IMR-90 (cell line): ENCODE measurements at regions not wholly inside any gene's neighbourhood (a gene's known extent, or its start where the extent isn't known, plus 50 kb on each side); places are given as distances from the start of the nearest gene placed in this dataset.

ENCODE experiments used
- ATAC-seq: fragments of 200-7000 bp; cut with Tn5 transposase; 2 replicates; pipeline ENCODE4 v1.9.1; 2020; ENCODE audit warnings: low read depth, mild to moderate bottlenecking, moderate library complexity
- BruUV-seq: library from RNA; stranded (reverse); fragments of 400-500 nt; replicated peaks from 2 replicates; lab custom pipeline; 2021; lab: Mats Ljungman, UMichigan
- CTCF ChIA-PET: fragments of 300-600 bp; formaldehyde crosslinking; extraction: SDS; loops from one replicate; lab custom pipeline; 2021; ENCODE audit warnings: antibody characterized with exemption; lab: Yijun Ruan, JAX
- POLR2A ChIA-PET: fragments of 300-600 bp; sonication (Branson Sonifier 250); formaldehyde crosslinking; loops from one replicate; lab custom pipeline; 2022; ENCODE audit warnings: antibody characterized with exemption; ENCODE audit not compliant: unreplicated experiment; lab: Charles Lee
- DNase-seq: peaks from one replicate; pipeline ENCODE4 v3.0.0; 2013
- H2AFZ ChIP-seq: replicated peaks from 2 replicates; pipeline ENCODE3; 2013; ENCODE audit warnings: low read length, mild to moderate bottlenecking; ENCODE audit not compliant: poor library complexity
- H2AK5ac ChIP-seq: 2 replicates; pipeline ENCODE4 v1.6.1; 2013; ENCODE audit warnings: low read depth, low read length, inconsistent platforms
- H2AK9ac ChIP-seq: replicated peaks from 2 replicates; pipeline ENCODE3; 2013; ENCODE audit warnings: mild to moderate bottlenecking, low read depth, low read length, moderate library complexity; ENCODE audit not compliant: poor library complexity
- H2BK120ac ChIP-seq: 2 replicates; pipeline ENCODE4 v1.6.1; 2013; ENCODE audit warnings: low read depth, low read length, inconsistent platforms
- H2BK15ac ChIP-seq: 3 replicates; pipeline ENCODE4 v1.6.1; 2013; ENCODE audit warnings: low read depth, low read length, inconsistent platforms
- H2BK20ac ChIP-seq: 2 replicates; pipeline ENCODE4 v1.6.1; 2013; ENCODE audit warnings: low read depth, mild to moderate bottlenecking, inconsistent platforms, low read length, moderate library complexity
- H2BK5ac ChIP-seq: 2 replicates; pipeline ENCODE4 v1.6.1; 2013; ENCODE audit warnings: mild to moderate bottlenecking, low read depth, low read length, inconsistent platforms; ENCODE audit not compliant: poor library complexity, severe bottlenecking
- H3K14ac ChIP-seq: replicated peaks from 2 replicates; pipeline ENCODE4 v1.6.1; 2013; ENCODE audit warnings: low read depth, low read length, inconsistent platforms
- H3K18ac ChIP-seq: 2 replicates; pipeline ENCODE4 v1.6.1; 2013; ENCODE audit warnings: low read depth, low read length, control low read depth
- H3K23ac ChIP-seq: 2 replicates; pipeline ENCODE4 v1.6.1; 2013; ENCODE audit warnings: low read depth, low read length, inconsistent platforms
- H3K27ac ChIP-seq: 2 replicates; pipeline ENCODE4 v1.5.1; 2013; ENCODE audit warnings: mild to moderate bottlenecking, control low read depth, low read length; ENCODE audit not compliant: insufficient read depth
- H3K27me3 ChIP-seq: 2 replicates; pipeline ENCODE4 v1.6.1; 2013; ENCODE audit warnings: low read length; ENCODE audit not compliant: control insufficient read depth, insufficient read depth
- H3K36me3 ChIP-seq: 2 replicates; pipeline ENCODE4 v1.6.1; 2013; ENCODE audit warnings: low read length, mixed read lengths; ENCODE audit not compliant: control insufficient read depth, insufficient read depth
- H3K4ac ChIP-seq: 2 replicates; pipeline ENCODE4 v1.6.1; 2013; ENCODE audit warnings: low read depth, low read length, inconsistent platforms
- H3K4me1 ChIP-seq: 2 replicates; pipeline ENCODE4 v1.6.1; 2013; ENCODE audit warnings: low read length, mixed read lengths; ENCODE audit not compliant: control insufficient read depth, insufficient read depth
- H3K4me2 ChIP-seq: 2 replicates; pipeline ENCODE4 v1.6.1; 2013; ENCODE audit warnings: low read depth, mild to moderate bottlenecking, control low read depth, low read length, moderate library complexity
- H3K4me3 ChIP-seq: 2 replicates; pipeline ENCODE4 v1.5.1; 2013; ENCODE audit warnings: low read depth, mild to moderate bottlenecking, control low read depth, low read length, moderate library complexity; ENCODE audit not compliant: insufficient read depth
- H3K56ac ChIP-seq: 2 replicates; pipeline ENCODE4 v1.6.1; 2013; ENCODE audit warnings: low read length, inconsistent platforms; ENCODE audit not compliant: insufficient read depth; ENCODE audit errors: extremely low read depth
- H3K79me1 ChIP-seq, 2 experiments: 2 replicates each; pipeline ENCODE4 v1.6.1; 2013; ENCODE audit warnings: low read length in 2 of 2, inconsistent platforms in 1 of 2, low read depth in 1 of 2
- H3K9ac ChIP-seq: 2 replicates; pipeline ENCODE4 v1.6.1; 2013; ENCODE audit warnings: low read depth, low read length, control low read depth
- H3K9me1 ChIP-seq: 2 replicates; pipeline ENCODE4 v1.6.1; 2013; ENCODE audit warnings: low read length, inconsistent platforms; ENCODE audit not compliant: insufficient read depth
- H3K9me3 ChIP-seq: 2 replicates; pipeline ENCODE4 v1.6.1; 2013; ENCODE audit warnings: low read length; ENCODE audit not compliant: control insufficient read depth, insufficient read depth
- H4K20me1 ChIP-seq: 2 replicates; pipeline ENCODE4 v1.6.1; 2013; ENCODE audit warnings: low read length, inconsistent platforms; ENCODE audit not compliant: insufficient read depth
- H4K5ac ChIP-seq: 2 replicates; pipeline ENCODE4 v1.6.1; 2013; ENCODE audit warnings: mild to moderate bottlenecking, low read depth, low read length, control low read depth
- H4K8ac ChIP-seq, 2 experiments: 2 replicates each; pipeline ENCODE4 v1.6.1; 2013; ENCODE audit warnings: low read depth in 2 of 2, low read length in 2 of 2, control low read depth in 1 of 2, inconsistent platforms in 1 of 2
- H4K91ac ChIP-seq: 2 replicates; pipeline ENCODE4 v1.6.1; 2013; ENCODE audit warnings: low read depth, low read length, inconsistent platforms; ENCODE audit not compliant: insufficient read depth
- BHLHE40 ChIP-seq: fragments of 150-350 bp; IDR thresholded peaks from 2 replicates; pipeline ENCODE4 v1.6.1; 2016; ENCODE audit warnings: mild to moderate bottlenecking, low read depth, low read length
- CEBPB ChIP-seq: IDR thresholded peaks from 2 replicates; pipeline ENCODE4 v1.6.1; 2012; ENCODE audit warnings: low read depth, low read length, improper control_type of control experiment
- CHD1 ChIP-seq: IDR thresholded peaks from 2 replicates; pipeline ENCODE4 v1.6.1; 2012; ENCODE audit warnings: low read depth, low read length, improper control_type of control experiment
- FOS ChIP-seq: fragments of 150-350 bp; IDR thresholded peaks from 2 replicates; pipeline ENCODE4 v1.6.1; 2016; ENCODE audit warnings: low read depth, low read length
- MAFK ChIP-seq: IDR thresholded peaks from 2 replicates; pipeline ENCODE4 v1.6.1; 2012; ENCODE audit warnings: low read depth, low read length, improper control_type of control experiment
- MAZ ChIP-seq: IDR thresholded peaks from 2 replicates; pipeline ENCODE4 v1.6.1; 2012; ENCODE audit warnings: low read depth, mild to moderate bottlenecking, low read length, improper control_type of control experiment, moderate library complexity, borderline replicate concordance
- MXI1 ChIP-seq: IDR thresholded peaks from 2 replicates; pipeline ENCODE4 v1.6.1; 2012; ENCODE audit warnings: low read depth, mild to moderate bottlenecking, low read length, moderate library complexity, borderline replicate concordance
- POLR2A ChIP-seq: IDR thresholded peaks from 2 replicates; pipeline ENCODE4 v1.6.1; 2012; ENCODE audit warnings: mild to moderate bottlenecking, low read depth, low read length
- RAD21 ChIP-seq: IDR thresholded peaks from 2 replicates; pipeline ENCODE4 v1.6.1; 2012; ENCODE audit warnings: low read length, improper control_type of control experiment
- RCOR1 ChIP-seq: IDR thresholded peaks from 2 replicates; pipeline ENCODE4 v1.6.1; 2012; ENCODE audit warnings: mild to moderate bottlenecking, low read length, improper control_type of control experiment; ENCODE audit not compliant: insufficient replicate concordance
- RFX5 ChIP-seq: IDR thresholded peaks from 2 replicates; pipeline ENCODE4 v1.8.0; 2012; ENCODE audit warnings: low read depth, mild to moderate bottlenecking, low read length, moderate library complexity
- SMC3 ChIP-seq: fragments of 150-350 bp; IDR thresholded peaks from 2 replicates; pipeline ENCODE4 v1.6.1; 2016; ENCODE audit warnings: low read depth, mild to moderate bottlenecking, antibody characterized with exemption, low read length, moderate library complexity
- WGBS, 2 experiments: methylation state at CpG; one replicate each; pipeline versions ENCODE4 v1.1.5 to v1.1.7; 2013; ENCODE audit warnings: missing lambda C conversion rate in 2 of 2; ENCODE audit not compliant: insufficient read length in 1 of 2; ENCODE audit errors: extremely low coverage in 2 of 2; 5-methylcytosine and 5-hydroxymethylcytosine counted together
- dilution Hi-C: fragments of 300-500 bp; cut with HindIII; formaldehyde crosslinking; loops from one replicate; pipeline ENCODE4 v1.14.3; 2018; ENCODE audit warnings: low sequenced_read_pairs; ENCODE audit not compliant: unreplicated experiment
- in situ Hi-C: fragments of 300-500 bp; cut with MboI; formaldehyde crosslinking; loops from 3 replicates; pipeline ENCODE4 v1.14.3; 2019; ENCODE audit warnings: low sequenced_read_pairs, inconsistent platforms, mixed read lengths
- intact Hi-C: fragments of 100-400 bp; cut with micrococcal nuclease; formaldehyde crosslinking; loops from 2 replicates; pipeline ENCODE4 v1.10.0; 2022
- TF ChIP-seq, protein P1 (sequence below): fragments of 150-350 bp; IDR thresholded peaks from 2 replicates; pipeline ENCODE4 v1.6.1; 2016; ENCODE audit warnings: low read depth, mild to moderate bottlenecking, low read length, moderate library complexity, borderline replicate concordance

DNA sequence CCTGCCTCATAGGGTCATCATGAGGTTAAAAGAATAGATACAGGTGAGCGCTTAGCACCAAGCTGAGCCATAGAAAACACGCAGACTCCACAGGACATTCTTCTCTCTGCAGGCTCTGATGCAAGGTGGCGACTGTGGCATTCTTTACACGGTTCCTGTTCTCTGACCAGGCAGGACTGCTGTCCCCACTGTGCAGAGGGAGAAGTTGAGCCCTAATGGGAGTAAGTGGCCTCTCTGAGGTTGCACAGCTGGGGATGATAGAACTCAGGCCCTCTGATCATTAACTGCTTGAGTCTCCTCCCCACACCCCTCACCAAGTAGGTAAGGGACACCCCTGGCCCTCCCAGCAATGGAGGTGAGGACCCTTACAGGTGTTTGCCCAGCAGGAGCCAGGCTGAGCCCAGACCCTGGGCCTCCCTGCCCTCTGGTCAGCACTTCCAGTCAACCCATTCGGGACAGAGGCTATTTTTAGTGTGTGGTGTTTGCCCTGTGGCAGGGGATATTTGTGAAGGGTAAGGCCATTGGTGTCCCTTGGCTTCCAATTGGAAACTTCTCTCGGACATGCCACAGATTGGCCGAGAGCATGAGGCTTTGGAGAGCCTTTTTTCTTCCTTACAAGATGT, 116.8 kb downstream of the VEGFA start:
- Histone ChIP-seq H2BK20ac (no peak overlapping the region), H3K4ac (no peak overlapping the region), H3K18ac (no peak overlapping the region), H3K4me3 (no peak overlapping the region), H3K4me2 (no peak overlapping the region), H2BK5ac (no peak overlapping the region), H4K20me1 (no peaks in the 10 kb centered on the region), H3K23ac (no peak overlapping the region), H3K14ac (no peak overlapping the region), H4K91ac (no peak overlapping the region), H3K9me3 (no peaks in the 10 kb centered on the region), H3K27ac (no peak overlapping the region), H2AK5ac (no peak overlapping the region), H2BK15ac (no peak overlapping the region), H3K9ac (no peak overlapping the region), H2AFZ (no peak overlapping the region), H3K56ac (no peak overlapping the region), H3K27me3 (peaks cover 32% of the 10 kb centered on the region), H3K79me1 (no peaks in the 10 kb centered on the region), H2BK120ac (no peak overlapping the region), H3K9me1 (0 out of 2 replicates have a peak, but pooled peaks cover 4% of the 10 kb centered on the region), H3K36me3 (no peaks in the 10 kb centered on the region), H4K5ac (no peak overlapping the region), H3K4me1 (no peaks in the 10 kb centered on the region), H4K8ac (no peak overlapping the region), H2AK9ac (peak overlapping the region; percentile 3)
- CTCF ChIA-PET, result no interaction called here
- ATAC-seq (no peak), DNase-seq (no peak)
- TF ChIP-seq POLR2A (no peak), MAFK (no peak), MAZ (no peak), MXI1 (no peak), FOS (no peak), RCOR1 (no peak), BHLHE40 (no peak), CHD1 (no peak), RFX5 (no peak), SMC3 (no peak), RAD21 (no peak), CEBPB (no peak)
- TF ChIP-seq, protein P1, sequence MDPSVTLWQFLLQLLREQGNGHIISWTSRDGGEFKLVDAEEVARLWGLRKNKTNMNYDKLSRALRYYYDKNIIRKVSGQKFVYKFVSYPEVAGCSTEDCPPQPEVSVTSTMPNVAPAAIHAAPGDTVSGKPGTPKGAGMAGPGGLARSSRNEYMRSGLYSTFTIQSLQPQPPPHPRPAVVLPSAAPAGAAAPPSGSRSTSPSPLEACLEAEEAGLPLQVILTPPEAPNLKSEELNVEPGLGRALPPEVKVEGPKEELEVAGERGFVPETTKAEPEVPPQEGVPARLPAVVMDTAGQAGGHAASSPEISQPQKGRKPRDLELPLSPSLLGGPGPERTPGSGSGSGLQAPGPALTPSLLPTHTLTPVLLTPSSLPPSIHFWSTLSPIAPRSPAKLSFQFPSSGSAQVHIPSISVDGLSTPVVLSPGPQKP, result no peak
- POLR2A ChIA-PET, result no interaction called here
- dilution Hi-C loops (no loop called here), in situ Hi-C loops (no loop called here), intact Hi-C loops (no loop called here)
- WGBS, 2 experiments, result no CpG with 5 or more reads among the region's 7 CpGs
- BruUV-seq, result no TSS peak
